Globus pallidus (tissue), 1 donor: ENCODE measurements at regions not wholly inside any gene's neighbourhood (a gene's known extent, or its start where the extent isn't known, plus 50 kb on each side); places are given as distances from the start of the nearest gene placed in this dataset.
A peak's percentile ranks its signal among the peaks of the same experiment; 100 is the strongest.

Experiments used
- DNase-seq: peaks from one replicate; pipeline ENCODE4 v3.0.0-alpha.2; 2015; ENCODE audit warnings: low spot score

GRCh38 chr1:244265507-244265906 lies 186.2 kb downstream of the ADSS2 start:
- no peak for DNase-seq

GRCh38 chr1:244269169-244269568 lies 182.5 kb downstream of the ADSS2 start:
- DNase-seq: no peak

GRCh38 chr1:244271004-244271403 lies 180.7 kb downstream of the ADSS2 start:
- no peak for DNase-seq

- DNase-seq: no peak
Measured at GRCh38 chr1:244271691-244272308, 179.9 kb downstream of the ADSS2 start.

- peak; percentile 95 for DNase-seq
Measured at GRCh38 chr1:244272471-244273261, 179.0 kb downstream of the ADSS2 start.

GRCh38 chr1:244273262-244273844 lies 178.4 kb downstream of the ADSS2 start:
- no peak for DNase-seq

GRCh38 chr1:244273845-244274619 lies 177.7 kb downstream of the ADSS2 start:
- peak; percentile 47 for DNase-seq

GRCh38 chr1:244276646-244277045 lies 175.1 kb downstream of the ADSS2 start:
- DNase-seq: no peak

- DNase-seq: no peak
Measured at GRCh38 chr1:244280201-244280600, 171.5 kb downstream of the ADSS2 start.

- DNase-seq: no peak
Measured at GRCh38 chr1:244280859-244281258, 170.8 kb downstream of the ADSS2 start.

GRCh38 chr1:244283772-244284171 lies 167.9 kb downstream of the ADSS2 start:
- no peak for DNase-seq

- no peak for DNase-seq
Measured at GRCh38 chr1:244284641-244285156, 167.0 kb downstream of the ADSS2 start.

- DNase-seq: no peak
Measured at GRCh38 chr1:244286341-244286740, 165.4 kb downstream of the ADSS2 start.

- no peak for DNase-seq
Measured at GRCh38 chr1:244287726-244288125, 164.0 kb downstream of the ADSS2 start.

- no peak for DNase-seq
Measured at GRCh38 chr1:244288663-244289062, 163.0 kb downstream of the ADSS2 start.

GRCh38 chr1:244289991-244290785 lies 161.5 kb downstream of the ADSS2 start:
- no peak for DNase-seq

- no peak for DNase-seq
Measured at GRCh38 chr1:244291236-244292201, 160.2 kb downstream of the ADSS2 start.

GRCh38 chr1:244294599-244295224 lies 157.0 kb downstream of the ADSS2 start:
- no peak for DNase-seq

GRCh38 chr1:244296003-244296402 lies 155.7 kb downstream of the ADSS2 start:
- no peak for DNase-seq

- DNase-seq: peak; percentile 33
Measured at GRCh38 chr1:244296447-244296846, 155.3 kb downstream of the ADSS2 start.
